PC-9 (cell line): ENCODE measurements at regions not wholly inside any gene's neighbourhood (a gene's known extent, or its start where the extent isn't known, plus 50 kb on each side); places are given as distances from the start of the nearest gene placed in this dataset.

ENCODE experiments used
- BruUV-seq: library from RNA; stranded (reverse); fragments of 400-500 nt; replicated peaks from 2 replicates; lab custom pipeline; 2021; lab: Mats Ljungman, UMichigan
- CTCF ChIA-PET: fragments of 300-600 bp; sonication (Branson Sonifier 250); formaldehyde crosslinking; loops from one replicate; lab custom pipeline; 2022; ENCODE audit warnings: antibody characterized with exemption; lab: Charles Lee
- POLR2A ChIA-PET: fragments of 300-600 bp; sonication (Branson Sonifier 250); formaldehyde crosslinking; loops from one replicate; lab custom pipeline; 2022; ENCODE audit warnings: antibody characterized with exemption; ENCODE audit not compliant: unreplicated experiment; lab: Charles Lee
- DNase-seq, 2 experiments: peaks; one replicate each; pipeline versions ENCODE4 v3.0.0 to v3.0.0-alpha.2; 2015 to 2022; ENCODE audit warnings: mixed read lengths in 1 of 2
- H2AFZ ChIP-seq: fragments of 200-600 bp; sonication (generic); 2 replicates; pipeline ENCODE4 v1.8.1; 2017; ENCODE audit warnings: antibody characterized with exemption
- H3F3A ChIP-seq: fragments of 200-600 bp; sonication (generic); 2 replicates; pipeline ENCODE4 v1.8.1; 2017; ENCODE audit warnings: antibody characterized with exemption, mild to moderate bottlenecking, low read depth; ENCODE audit not compliant: insufficient read depth
- H3K27ac ChIP-seq: fragments of 200-600 bp; sonication (generic); 2 replicates; pipeline ENCODE4 v1.6.1; 2016; ENCODE audit warnings: mixed run types
- H3K27me3 ChIP-seq: fragments of 200-600 bp; sonication (generic); 2 replicates; pipeline ENCODE4 v1.6.1; 2016; ENCODE audit warnings: low read depth, mixed run types; ENCODE audit not compliant: insufficient read depth
- H3K36me3 ChIP-seq: fragments of 200-600 bp; sonication (generic); 2 replicates; pipeline ENCODE4 v1.6.1; 2016; ENCODE audit warnings: low read depth, mixed run types
- H3K4me1 ChIP-seq: fragments of 200-600 bp; sonication (generic); replicated peaks from 2 replicates; pipeline ENCODE4 v1.6.1; 2016; ENCODE audit warnings: mixed run types; ENCODE audit not compliant: insufficient read depth
- H3K4me2 ChIP-seq: fragments of 200-600 bp; sonication (generic); 2 replicates; pipeline ENCODE4 v1.6.1; 2017; ENCODE audit warnings: mixed run types
- H3K4me3 ChIP-seq: fragments of 200-600 bp; sonication (generic); 2 replicates; pipeline ENCODE4 v1.6.1; 2016; ENCODE audit warnings: mixed run types
- H3K79me2 ChIP-seq: fragments of 200-600 bp; sonication (generic); 2 replicates; pipeline ENCODE4 v1.6.1; 2017; ENCODE audit warnings: low read depth, mixed run types
- H3K9me2 ChIP-seq: fragments of 200-600 bp; sonication (generic); 2 replicates; pipeline ENCODE4 v1.8.1; 2017; ENCODE audit warnings: mild to moderate bottlenecking; ENCODE audit not compliant: insufficient read depth
- H3K9me3 ChIP-seq: fragments of 200-600 bp; sonication (generic); 2 replicates; pipeline ENCODE4 v1.8.1; 2016; ENCODE audit warnings: low read depth; ENCODE audit not compliant: insufficient read depth
- H4K20me1 ChIP-seq: fragments of 200-600 bp; sonication (generic); 2 replicates; pipeline ENCODE4 v1.8.1; 2017; ENCODE audit not compliant: insufficient read depth
- CTCF ChIP-seq: fragments of 200-600 bp; sonication (generic); conservative IDR thresholded peaks from 2 replicates; pipeline ENCODE4 v1.6.1; 2017; ENCODE audit warnings: mixed run types, antibody characterized with exemption, mild to moderate bottlenecking, moderate library complexity
- EZH2 ChIP-seq: fragments of 200-600 bp; sonication (generic); IDR thresholded peaks from 2 replicates; pipeline ENCODE4 v1.8.0; 2017; ENCODE audit warnings: antibody characterized with exemption, low read depth
- intact Hi-C: fragments of 100-400 bp; cut with micrococcal nuclease; formaldehyde crosslinking; loops from one replicate; pipeline ENCODE4 v1.10.0; 2022; ENCODE audit not compliant: unreplicated experiment

GRCh38 chr6:4512051-4512471 is 264.1 kb upstream of the CDYL start:
- POLR2A ChIA-PET: no interaction called here
- Histone ChIP-seq H3K79me2 (no peaks in the 10 kb centered on the region), H3K36me3 (no peaks in the 10 kb centered on the region), H3K4me1 (no peaks in the 10 kb centered on the region), H4K20me1 (no peaks in the 10 kb centered on the region), H3F3A (no peaks in the 10 kb centered on the region), H2AFZ (no peak overlapping the region), H3K4me3 (no peak overlapping the region), H3K9me2 (no peaks in the 10 kb centered on the region), H3K4me2 (no peak overlapping the region), H3K27ac (no peak overlapping the region), H3K9me3 (no peaks in the 10 kb centered on the region), H3K27me3 (no peaks in the 10 kb centered on the region)
- BruUV-seq: no TSS peak
- CTCF ChIA-PET: no interaction called here
- intact Hi-C loops: no loop called here
- TF ChIP-seq EZH2 (no peak), CTCF (no peak)
- DNase-seq: no peak

- Histone ChIP-seq H3K4me2 (no peak overlapping the region), H3K4me1 (no peaks in the 10 kb centered on the region), H3F3A (no peaks in the 10 kb centered on the region), H3K36me3 (no peaks in the 10 kb centered on the region), H3K79me2 (no peaks in the 10 kb centered on the region), H3K9me2 (no peaks in the 10 kb centered on the region), H3K27ac (no peak overlapping the region), H4K20me1 (no peaks in the 10 kb centered on the region), H2AFZ (no peak overlapping the region), H3K4me3 (no peak overlapping the region), H3K27me3 (no peaks in the 10 kb centered on the region), H3K9me3 (no peaks in the 10 kb centered on the region)
- ChIA-PET POLR2A (no interaction called here), CTCF (interaction anchor here (0.6 kb wide), 1 partner anchor 1969 kb away, joined by 3 read pairs; no protein-coding TSS in a partner anchor)
- TF ChIP-seq EZH2: no peak
- no peak for TF ChIP-seq CTCF
- no TSS peak for BruUV-seq
- intact Hi-C loops: no loop called here
- DNase-seq: no peak
Measured at GRCh38 chr6:4511641-4512020, 264.6 kb upstream of the CDYL start.

- Histone ChIP-seq H2AFZ (no peak overlapping the region), H4K20me1 (no peaks in the 10 kb centered on the region), H3F3A (no peaks in the 10 kb centered on the region), H3K36me3 (no peaks in the 10 kb centered on the region), H3K4me1 (no peaks in the 10 kb centered on the region), H3K27me3 (no peaks in the 10 kb centered on the region), H3K27ac (no peak overlapping the region), H3K4me3 (no peak overlapping the region), H3K9me2 (no peaks in the 10 kb centered on the region), H3K4me2 (no peak overlapping the region), H3K79me2 (no peaks in the 10 kb centered on the region), H3K9me3 (no peaks in the 10 kb centered on the region)
- no TSS peak for BruUV-seq
- no peak for DNase-seq
- ChIA-PET POLR2A (no interaction called here), CTCF (interaction anchor here (0.6 kb wide), 1 partner anchor 1969 kb away, joined by 3 read pairs; no protein-coding TSS in a partner anchor)
- intact Hi-C loops: no loop called here
- no peak for TF ChIP-seq EZH2
- TF ChIP-seq CTCF: no peak
Measured at GRCh38 chr6:4510906-4511640, 265.1 kb upstream of the CDYL start.
